Left lung (tissue), 4 donors: ENCODE measurements at regions not wholly inside any gene's neighbourhood (a gene's known extent, or its start where the extent isn't known, plus 50 kb on each side); places are given as distances from the start of the nearest gene placed in this dataset.

Experiments
- ATAC-seq: fragments of 200-7000 bp; cut with Tn5 transposase; one replicate; pipeline ENCODE4 v1.9.1; 2020; ENCODE audit warnings: moderate library complexity
- DNase-seq, 4 donors: peaks; one replicate each; pipeline ENCODE4 v3.0.0-alpha.2; 2013 to 2020
- H3K27ac ChIP-seq, 2 donors: fragments of 200-600 bp; sonication (generic) in 1 of 2; one replicate each; pipeline versions ENCODE4 v1.5.0 to v1.8.0; 2020 to 2021
- H3K27me3 ChIP-seq, 2 donors: fragments of 200-600 bp; sonication (generic) in 1 of 2; one replicate each; pipeline versions ENCODE4 v1.5.0 to v1.8.0; 2020 to 2021
- H3K36me3 ChIP-seq, 2 donors: fragments of 200-600 bp; sonication (generic) in 1 of 2; one replicate each; pipeline versions ENCODE4 v1.5.0 to v1.8.0; 2020 to 2021
- H3K4me1 ChIP-seq, 2 donors: fragments of 200-600 bp; one replicate each; pipeline ENCODE4 v1.8.0; 2021
- H3K4me3 ChIP-seq, 2 donors: fragments of 200-600 bp; sonication (generic) in 1 of 2; one replicate each; pipeline versions ENCODE4 v1.5.0 to v1.8.0; 2020 to 2021; ENCODE audit warnings: mild to moderate bottlenecking in 1 of 2
- H3K9me3 ChIP-seq, 2 donors: fragments of 200-600 bp; sonication (generic) in 1 of 2; one replicate each; pipeline versions ENCODE4 v1.5.0 to v1.8.0; 2020 to 2021
- CTCF ChIP-seq, 2 donors: fragments of 200-600 bp; sonication (generic) in 1 of 2; IDR thresholded peaks; one replicate each; pipeline versions ENCODE4 v1.5.0 to v1.8.0; 2021; ENCODE audit warnings: antibody characterized with exemption in 2 of 2
- intact Hi-C, 2 donors: fragments of 100-400 bp; cut with DNase I; formaldehyde crosslinking; loops; one replicate each; pipeline versions ENCODE4 v1.11.2 to v1.14.2; 2022
- donor health status: DM: no; HTN: yes; CAD: no.
- donor health status: DM: no; HTN: no; CAD: no.

DNA sequence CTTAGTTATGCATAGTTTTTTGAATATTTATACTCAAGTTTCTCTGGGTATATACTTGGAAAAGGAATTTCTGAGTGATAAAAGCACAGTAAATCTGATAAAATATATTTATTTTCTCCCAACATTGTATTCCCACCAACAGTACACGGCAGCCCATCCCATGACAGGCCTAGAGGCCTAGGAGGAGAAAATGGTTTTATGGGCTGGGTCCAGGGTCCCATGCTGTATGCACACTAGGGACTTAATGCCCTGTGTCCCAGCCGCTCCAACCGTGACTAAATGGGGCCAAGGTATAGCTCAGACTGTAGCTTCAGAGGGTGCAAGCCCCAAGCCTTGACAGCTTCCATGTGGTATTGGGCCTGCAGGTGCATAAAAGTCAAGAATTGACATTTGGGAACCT lies 1007.7 kb downstream of the DSC3 start:
- no peak for TF ChIP-seq CTCF (IDR thresholded peaks at IDR 0.05)
- intact Hi-C loops: no loop called here
- Histone ChIP-seq H3K4me3 (no peak overlapping the region), H3K27me3 (no peaks in the 10 kb centered on the region), H3K36me3 (no peaks in the 10 kb centered on the region), H3K27ac (no peak overlapping the region), H3K4me1 (no peaks in the 10 kb centered on the region), H3K9me3 (peaks cover 0 to 5% of the 10 kb centered on the region in 2 donors)
- DNase-seq (no peak), ATAC-seq (no peak)

- Histone ChIP-seq H3K36me3 (no peaks in the 10 kb centered on the region), H3K9me3 (no peaks in the 10 kb centered on the region), H3K27ac (no peak overlapping the region), H3K4me3 (no peak overlapping the region), H3K27me3 (no peaks in the 10 kb centered on the region), H3K4me1 (no peaks in the 10 kb centered on the region)
- ATAC-seq: no peak
- TF ChIP-seq CTCF (IDR thresholded peaks at IDR 0.05): no peak
- intact Hi-C loops: no loop called here
- DNase-seq: no peak
These were observed 1026.4 kb downstream of the DSC3 start for GRCh38 chr18:30016179-30016578.

- no peak overlapping the region for H3K4me3 ChIP-seq
- TF ChIP-seq CTCF (IDR thresholded peaks at IDR 0.05): no peak
- no peaks in the 10 kb centered on the region for H3K9me3 ChIP-seq
- no peaks in the 10 kb centered on the region for H3K27me3 ChIP-seq
- no peak for DNase-seq
- H3K36me3 ChIP-seq: no peaks in the 10 kb centered on the region
- ATAC-seq: no peak
- no peaks in the 10 kb centered on the region for H3K4me1 ChIP-seq
- intact Hi-C loops: no loop called here
- H3K27ac ChIP-seq: no peak overlapping the region
These were observed 1037.6 kb downstream of the DSC3 start for GRCh38 chr18:30004965-30005364.

DNA sequence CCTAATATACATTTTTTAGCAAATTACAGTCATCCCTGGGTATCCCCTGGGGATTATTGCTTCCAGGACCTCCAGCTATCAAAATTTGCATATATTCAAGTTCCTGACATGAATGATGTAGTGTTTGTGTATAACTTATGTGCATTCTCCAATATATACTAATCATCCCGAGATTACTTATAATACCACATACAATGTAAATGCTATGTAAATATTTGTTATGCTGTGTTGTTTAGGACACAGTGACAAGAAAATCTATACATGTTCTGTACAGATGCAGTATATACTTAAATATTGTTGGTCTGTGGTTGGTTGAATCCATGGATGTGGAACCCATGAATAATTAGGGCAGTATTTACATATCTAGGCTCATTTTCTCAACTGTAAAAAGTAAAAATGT lies 1060.3 kb downstream of the DSC3 start:
- intact Hi-C loops: no loop called here
- no peak for TF ChIP-seq CTCF (IDR thresholded peaks at IDR 0.05)
- no peaks in the 10 kb centered on the region for H3K36me3 ChIP-seq
- DNase-seq (no peak), ATAC-seq (no peak)
- no peaks in the 10 kb centered on the region for H3K4me1 ChIP-seq
- no peak overlapping the region for H3K27ac ChIP-seq
- no peak overlapping the region for H3K4me3 ChIP-seq
- peaks cover 0 to 14% of the 10 kb centered on the region in 2 donors for H3K9me3 ChIP-seq
- H3K27me3 ChIP-seq: no peaks in the 10 kb centered on the region

- no peaks in the 10 kb centered on the region for H3K27me3 ChIP-seq
- H3K4me3 ChIP-seq: no peak overlapping the region
- no peaks in the 10 kb centered on the region for H3K4me1 ChIP-seq
- ATAC-seq: no peak
- H3K36me3 ChIP-seq: no peaks in the 10 kb centered on the region
- DNase-seq: no peak
- no peaks in the 10 kb centered on the region for H3K9me3 ChIP-seq
- intact Hi-C loops: no loop called here
- H3K27ac ChIP-seq: no peak overlapping the region
- TF ChIP-seq CTCF (IDR thresholded peaks at IDR 0.05): no peak
These were observed 1062.7 kb downstream of the DSC3 start for GRCh38 chr18:29979881-29980280.
